ENCODE measurements at regions not wholly inside any gene's neighbourhood (a gene's known extent, or its start where the extent isn't known, plus 50 kb on each side); places are given as distances from the start of the nearest gene placed in this dataset.

GRCh38 chr6:51552435-51552834 lies 535.0 kb downstream of the PKHD1 start:
- TF ChIP-seq CTCF (IDR thresholded peaks at IDR 0.05) (no peak), POLR2A (IDR thresholded peaks at IDR 0.05; ENCODE audit: low read depth) (no peak)
